Progenitor cell of endocrine pancreas (in vitro differentiated cells): ENCODE measurements at regions not wholly inside any gene's neighbourhood (a gene's known extent, or its start where the extent isn't known, plus 50 kb on each side); places are given as distances from the start of the nearest gene placed in this dataset.

Experiments used
- DNase-seq: peaks from one replicate; pipeline ENCODE4 v3.0.0; 2021; ENCODE audit warnings: low spot score; ENCODE audit not compliant: unreplicated experiment
- H3K27ac Mint-ChIP-seq: 2 replicates; pipeline ENCODE4 v1.8.0; 2021; ENCODE audit warnings: mild to moderate bottlenecking, moderate library complexity, mixed read lengths
- H3K27me3 Mint-ChIP-seq: 2 replicates; pipeline ENCODE4 v1.8.0; 2021; ENCODE audit warnings: mixed read lengths
- H3K36me3 Mint-ChIP-seq: 2 replicates; pipeline ENCODE4 v1.8.0; 2022; ENCODE audit warnings: mixed read lengths; ENCODE audit not compliant: insufficient read depth
- H3K4me1 Mint-ChIP-seq: 2 replicates; pipeline ENCODE4 v1.8.0; 2021; ENCODE audit warnings: low read depth, mixed read lengths
- H3K4me3 Mint-ChIP-seq: 2 replicates; pipeline ENCODE4 v1.8.0; 2021; ENCODE audit warnings: low read depth, mild to moderate bottlenecking, moderate library complexity, mixed read lengths
- H3K9me3 Mint-ChIP-seq: 2 replicates; pipeline ENCODE4 v1.8.0; 2021; ENCODE audit warnings: low read depth, mixed read lengths
- CTCF ChIP-seq: fragments of 200-600 bp; sonication (generic); IDR thresholded peaks from one replicate; pipeline ENCODE4 v1.5.0; 2021; ENCODE audit warnings: antibody characterized with exemption, mild to moderate bottlenecking; ENCODE audit not compliant: unreplicated experiment

- DNase-seq: no peak
- H3K4me3 Mint-ChIP-seq: no peak overlapping the region
- H3K27me3 Mint-ChIP-seq: no peaks in the 10 kb centered on the region
- H3K36me3 Mint-ChIP-seq: no peaks in the 10 kb centered on the region
- no peak for TF ChIP-seq CTCF
- no peaks in the 10 kb centered on the region for H3K4me1 Mint-ChIP-seq
- H3K27ac Mint-ChIP-seq: no peak overlapping the region
- H3K9me3 Mint-ChIP-seq: peaks cover 7% of the 10 kb centered on the region
Measured at GRCh38 chr16:62445909-62446308, 409.7 kb upstream of the CDH8 start.

- Mint-ChIP-seq H3K36me3 (no peaks in the 10 kb centered on the region), H3K27ac (no peak overlapping the region), H3K4me1 (no peaks in the 10 kb centered on the region), H3K4me3 (no peak overlapping the region), H3K9me3 (no peaks in the 10 kb centered on the region), H3K27me3 (no peaks in the 10 kb centered on the region)
- no peak for TF ChIP-seq CTCF
- no peak for DNase-seq
Measured at GRCh38 chr16:62424206-62424605, 388.0 kb upstream of the CDH8 start.

GRCh38 chr16:62408760-62409159 is 372.5 kb upstream of the CDH8 start:
- H3K4me1 Mint-ChIP-seq: no peaks in the 10 kb centered on the region
- no peak for DNase-seq
- no peaks in the 10 kb centered on the region for H3K36me3 Mint-ChIP-seq
- H3K9me3 Mint-ChIP-seq: no peaks in the 10 kb centered on the region
- peak; percentile 45 for TF ChIP-seq CTCF
- no peak overlapping the region for H3K4me3 Mint-ChIP-seq
- no peaks in the 10 kb centered on the region for H3K27me3 Mint-ChIP-seq
- no peak overlapping the region for H3K27ac Mint-ChIP-seq

GRCh38 chr16:62406387-62406786 is 370.1 kb upstream of the CDH8 start:
- H3K4me3 Mint-ChIP-seq: no peak overlapping the region
- no peak overlapping the region for H3K27ac Mint-ChIP-seq

GRCh38 chr16:62404842-62405611 is 368.8 kb upstream of the CDH8 start:
- no peak for DNase-seq
- Mint-ChIP-seq H3K9me3 (no peaks in the 10 kb centered on the region), H3K27ac (no peak overlapping the region), H3K36me3 (no peaks in the 10 kb centered on the region), H3K4me3 (no peak overlapping the region), H3K27me3 (no peaks in the 10 kb centered on the region), H3K4me1 (no peaks in the 10 kb centered on the region)
- no peak for TF ChIP-seq CTCF

More at GRCh38 chr16:62406387-62406786, 370.1 kb upstream of the CDH8 start:
- no peak for DNase-seq
- no peak for TF ChIP-seq CTCF
- no peaks in the 10 kb centered on the region for H3K4me1 Mint-ChIP-seq
- no peaks in the 10 kb centered on the region for H3K27me3 Mint-ChIP-seq
- no peaks in the 10 kb centered on the region for H3K36me3 Mint-ChIP-seq
- H3K9me3 Mint-ChIP-seq: no peaks in the 10 kb centered on the region
